ENCODE measurements at regions not wholly inside any gene's neighbourhood (a gene's known extent, or its start where the extent isn't known, plus 50 kb on each side); places are given as distances from the start of the nearest gene placed in this dataset.

GRCh38 chrX:74680836-74681235 lies 66.4 kb upstream of the RLIM start:
- 90% methylated on average over 1 of the region's 1 CpG for WGBS
- intact Hi-C loops (cut with DNase I), result no loop called here
- H3K27ac ChIP-seq, result no peak overlapping the region
- no peak for TF ChIP-seq POLR2A (IDR thresholded peaks at IDR 0.05)
- no peak for TF ChIP-seq CTCF (IDR thresholded peaks at IDR 0.05)
- no peak for TF ChIP-seq POLR2AphosphoS5 (IDR thresholded peaks at IDR 0.05)
- H3K27me3 ChIP-seq (replicated peaks; ENCODE audit: insufficient read depth), result no peaks in the 10 kb centered on the region
- H3K4me3 ChIP-seq, result no peak overlapping the region
- no peaks in the 10 kb centered on the region for H3K4me1 ChIP-seq (replicated peaks)
- DNase-seq (ENCODE audit: low spot score), result no peak
- no peaks in the 10 kb centered on the region for H3K36me3 ChIP-seq
- no peaks in the 10 kb centered on the region for H3K9me3 ChIP-seq

GRCh38 chrX:74680391-74680790 lies 66.0 kb upstream of the RLIM start:
- Histone ChIP-seq H3K9me3 (no peaks in the 10 kb centered on the region), H3K27ac (no peak overlapping the region), H3K27me3 (replicated peaks; ENCODE audit: insufficient read depth) (no peaks in the 10 kb centered on the region), H3K4me1 (replicated peaks) (no peaks in the 10 kb centered on the region), H3K4me3 (no peak overlapping the region), H3K36me3 (no peaks in the 10 kb centered on the region)
- no peak for DNase-seq (ENCODE audit: low spot score)
- intact Hi-C loops (cut with DNase I), result no loop called here
- TF ChIP-seq POLR2AphosphoS5 (IDR thresholded peaks at IDR 0.05), result no peak
- TF ChIP-seq POLR2A (IDR thresholded peaks at IDR 0.05), result no peak
- TF ChIP-seq CTCF (IDR thresholded peaks at IDR 0.05), result no peak

GRCh38 chrX:74670028-74670427 lies 55.6 kb upstream of the RLIM start:
- no peaks in the 10 kb centered on the region for H3K27me3 ChIP-seq (replicated peaks; ENCODE audit: insufficient read depth)
- intact Hi-C loops (cut with DNase I), result no loop called here
- WGBS, result 36% methylated on average over 1 of the region's 1 CpG
- no peaks in the 10 kb centered on the region for H3K9me3 ChIP-seq
- TF ChIP-seq POLR2A (IDR thresholded peaks at IDR 0.05) (no peak), POLR2AphosphoS5 (IDR thresholded peaks at IDR 0.05) (peak; percentile 20)
- H3K4me1 ChIP-seq (replicated peaks), result no peaks in the 10 kb centered on the region
- no peak overlapping the region for H3K4me3 ChIP-seq
- no peak overlapping the region for H3K27ac ChIP-seq
- no peak for DNase-seq (ENCODE audit: low spot score)
- H3K36me3 ChIP-seq, result no peaks in the 10 kb centered on the region

Small RNA genes lying in the stretch of these regions (small RNA-seq; reads per million reads assigned to genes)
- 0 reads per million in 2 donors for gene RNU6-330P
